Activated CD4-positive, alpha-beta T cell treated with anti-CD3 and anti-CD28 coated beads, Interleukin-2, Interleukin-6, amounts not matched to agents 100 ng/mL and 50 ng/mL, durations not matched to agents 16 hours and 8 hours (primary cell): ENCODE measurements at regions not wholly inside any gene's neighbourhood (a gene's known extent, or its start where the extent isn't known, plus 50 kb on each side); places are given as distances from the start of the nearest gene placed in this dataset.
"Not testable (repeated sequence)": the region's sequence is repeated elsewhere in the genome, so short reads cannot be mapped to it uniquely, and the experiment has no call there.

Experiments
- DNase-seq: peaks from one replicate; pipeline ENCODE4 v3.0.0-alpha.2; 2020

DNA sequence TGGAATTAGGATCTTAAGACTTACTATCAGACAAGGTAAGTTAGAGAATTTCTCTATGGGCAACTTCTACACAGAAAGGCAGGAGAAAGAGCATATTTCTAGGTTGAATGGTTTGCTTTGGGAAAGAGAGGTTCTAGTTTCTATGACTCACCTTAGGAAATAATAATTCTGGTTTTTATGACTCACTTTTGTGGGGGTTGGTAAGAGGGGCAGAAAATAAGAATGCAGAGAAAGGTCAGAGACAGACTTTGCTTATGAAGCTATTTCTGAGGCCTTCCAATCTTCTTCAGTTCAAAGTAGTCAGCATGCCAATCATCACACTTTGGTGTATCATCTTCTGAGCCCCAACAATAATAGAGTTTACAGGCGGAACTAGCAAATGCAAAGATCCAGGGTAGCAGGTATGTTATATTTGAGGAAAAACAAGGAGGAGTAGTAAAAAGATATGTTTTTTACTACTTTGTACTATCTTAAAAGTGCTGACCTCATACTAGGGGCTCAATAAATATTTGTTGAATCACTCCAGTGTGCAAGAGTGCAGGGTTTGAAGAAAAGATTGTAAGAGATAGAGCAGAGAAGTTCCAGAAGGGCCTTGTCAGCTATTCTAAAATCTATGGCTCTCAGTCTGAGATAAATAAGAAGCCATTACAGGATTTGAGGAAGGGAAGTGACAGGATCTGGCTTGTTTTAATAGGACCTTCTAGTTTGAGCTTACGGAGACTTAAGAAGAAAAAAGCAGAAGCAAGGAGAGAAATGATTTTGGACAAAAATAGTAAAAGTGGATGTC is 56.7 kb upstream of the LRFN5 start:
- DNase-seq, result no peak

DNA sequence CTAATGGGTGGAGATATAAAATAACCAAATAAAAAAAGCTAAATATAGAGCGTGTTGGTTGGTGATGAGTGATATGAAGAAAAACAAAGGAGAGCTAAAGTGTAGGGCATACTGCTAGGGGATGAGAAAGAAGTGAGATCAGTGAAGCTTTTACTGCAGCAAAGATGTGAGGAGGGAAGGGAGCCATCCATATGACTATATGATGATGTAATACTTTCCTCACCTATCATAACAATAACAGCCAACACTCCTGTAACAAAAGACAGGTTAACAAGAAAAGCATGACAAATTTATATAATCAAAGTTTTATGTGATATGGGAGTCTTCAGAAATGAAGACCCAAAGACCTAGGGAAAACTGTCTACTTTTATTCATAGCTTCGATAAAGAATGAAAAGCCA is 57.4 kb upstream of the LRFN5 start:
- DNase-seq, result no peak

DNA sequence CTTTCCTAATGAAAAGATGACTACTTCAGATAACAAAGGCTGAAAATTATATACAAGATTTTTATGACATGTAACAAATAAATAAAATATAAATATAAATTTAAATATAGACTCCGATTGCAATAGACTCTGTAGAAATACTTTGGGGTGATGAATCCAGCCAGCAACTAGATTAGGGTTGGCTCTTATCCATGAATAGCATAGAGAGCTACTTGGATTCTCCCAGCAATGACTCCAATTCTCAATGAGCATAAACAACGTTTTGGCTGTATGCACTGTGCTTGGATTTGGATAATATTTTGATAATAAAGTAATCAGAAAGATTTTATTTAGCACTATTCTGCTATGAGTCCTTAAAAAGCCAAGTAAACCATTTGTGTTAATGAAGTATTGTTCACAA is 58.0 kb upstream of the LRFN5 start:
- no peak for DNase-seq

DNA sequence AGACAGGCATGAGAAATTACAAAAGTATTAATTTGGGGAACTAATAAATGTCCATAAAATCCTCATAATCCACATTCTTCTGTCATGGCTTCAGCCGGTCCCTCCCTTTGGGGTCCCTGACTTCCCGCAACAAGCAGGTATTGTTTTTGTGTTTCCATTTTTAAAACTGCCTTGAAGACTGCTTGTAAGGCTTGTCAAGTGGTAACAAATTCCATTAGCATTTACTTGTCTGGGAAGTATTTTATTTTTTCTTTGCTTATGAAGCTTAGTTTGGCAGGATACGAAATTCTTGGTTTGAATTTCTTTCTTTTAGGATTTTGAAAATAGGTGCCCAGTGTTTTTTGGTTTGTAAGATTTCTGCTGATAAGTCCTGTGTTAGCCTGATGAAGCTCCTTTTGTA is 65.3 kb upstream of the LRFN5 start:
- no peak for DNase-seq

DNA sequence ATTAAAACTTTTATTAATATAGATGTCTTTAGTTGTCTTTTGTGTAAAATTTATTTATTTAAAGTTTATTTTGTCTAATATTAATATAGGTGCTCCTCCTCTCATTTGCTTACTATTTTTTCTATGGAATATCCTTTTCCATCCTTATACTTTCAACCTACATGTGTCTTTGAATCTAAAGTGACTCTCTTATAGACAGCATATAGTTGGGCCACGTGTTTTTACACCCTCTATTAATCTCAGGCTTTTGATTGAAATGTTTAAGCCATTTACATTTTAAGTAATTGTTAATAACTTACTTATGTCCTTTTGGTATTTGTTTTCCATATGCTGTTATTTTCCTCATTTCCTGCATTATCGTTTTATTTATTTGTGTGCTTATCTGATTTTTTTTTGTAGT is 74.4 kb upstream of the LRFN5 start:
- no peak for DNase-seq

DNA sequence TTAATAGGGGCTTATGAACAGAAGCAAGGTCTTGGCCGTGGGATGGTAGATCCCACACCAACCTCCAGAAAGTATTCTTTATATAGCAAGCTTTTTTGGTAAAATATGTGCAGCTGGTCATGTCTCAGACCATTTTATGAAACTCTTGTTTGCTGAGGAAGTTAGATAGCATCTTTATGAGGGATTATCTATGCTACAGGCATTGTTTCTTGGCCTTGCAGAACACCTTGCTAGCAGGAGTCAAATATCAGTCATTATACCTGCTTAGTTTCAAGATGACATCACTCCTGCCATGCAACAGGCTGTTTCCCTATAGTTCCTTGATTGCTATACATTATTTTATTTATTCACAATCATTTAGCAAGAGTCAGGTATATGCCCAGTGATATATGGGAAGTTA is 84.8 kb upstream of the LRFN5 start:
- no peak for DNase-seq

DNA sequence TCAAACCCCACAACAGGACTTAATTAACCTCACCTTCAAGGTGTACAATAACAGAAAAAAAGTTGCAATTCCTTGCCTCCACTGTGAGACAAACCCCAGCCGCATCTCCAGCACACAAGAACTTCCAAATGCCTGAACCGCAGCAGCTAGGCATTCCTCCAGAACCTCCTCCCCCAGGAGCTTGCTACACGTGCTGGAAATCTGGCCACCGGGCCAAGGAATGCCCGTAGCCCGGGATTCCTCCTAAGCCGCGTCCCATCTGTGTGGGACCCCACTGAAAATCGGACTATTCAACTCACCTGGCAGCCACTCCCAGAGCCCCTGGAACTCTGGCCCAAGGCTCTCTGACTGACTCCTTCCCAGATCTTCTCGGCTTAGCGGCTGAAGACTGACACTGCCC is 88.6 kb upstream of the LRFN5 start:
- DNase-seq, result not testable (repeated sequence)

DNA sequence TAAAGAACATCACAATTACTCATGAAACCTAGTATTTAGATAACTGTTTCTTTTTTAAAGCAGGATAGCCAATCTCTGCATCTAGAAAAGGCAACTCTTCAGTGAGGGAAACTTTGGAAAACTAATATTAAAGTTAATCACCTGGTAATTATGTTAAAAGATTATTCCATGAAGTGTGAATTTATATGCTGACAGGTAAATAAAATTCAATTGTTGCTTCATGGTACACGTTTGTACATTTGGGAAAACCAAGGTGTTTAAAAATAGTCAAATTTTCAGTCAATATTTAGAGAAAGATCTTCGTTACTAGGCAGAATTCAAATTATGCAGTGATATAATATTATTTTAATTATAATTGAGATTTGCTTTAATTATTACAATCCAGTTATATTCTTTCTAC is 100.1 kb upstream of the LRFN5 start:
- no peak for DNase-seq

DNA sequence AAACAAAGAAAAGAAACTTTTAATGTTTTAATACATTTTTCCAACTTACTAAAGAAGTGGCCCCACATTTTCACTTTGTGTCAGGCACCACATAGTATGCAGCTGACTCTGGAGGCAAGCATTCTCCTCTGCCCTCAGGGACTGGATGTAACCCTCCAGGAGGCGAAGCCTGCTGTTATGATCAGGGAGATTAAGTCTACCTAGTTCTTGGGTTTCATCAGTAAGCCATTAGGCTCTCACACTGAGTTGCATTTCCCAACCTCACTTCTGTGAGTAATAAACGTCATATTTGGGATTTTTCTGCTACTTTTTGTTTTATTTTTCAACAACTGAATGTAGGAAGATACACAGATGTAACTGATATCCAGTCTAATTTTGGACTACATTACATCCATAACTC is 101.2 kb upstream of the LRFN5 start:
- DNase-seq, result no peak

DNA sequence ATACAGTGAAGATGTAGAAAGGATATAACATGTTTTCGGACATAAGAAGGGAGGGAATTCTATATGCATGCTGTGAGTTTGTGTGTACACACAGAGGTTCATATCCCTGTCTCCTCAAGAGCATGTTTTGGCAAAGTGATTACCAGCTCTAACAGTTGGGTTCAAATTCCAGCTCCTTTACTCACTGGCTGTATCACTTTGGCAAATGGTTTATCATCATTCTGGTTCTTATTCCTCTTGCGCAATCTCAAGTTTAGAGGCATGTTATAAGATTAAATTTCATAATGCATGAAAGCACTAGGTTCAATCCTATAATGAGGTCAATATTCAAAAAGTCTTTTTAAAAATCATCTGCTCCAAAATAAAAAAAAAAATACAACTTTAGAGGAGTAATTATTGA is 107.7 kb upstream of the LRFN5 start:
- DNase-seq, result no peak

DNA sequence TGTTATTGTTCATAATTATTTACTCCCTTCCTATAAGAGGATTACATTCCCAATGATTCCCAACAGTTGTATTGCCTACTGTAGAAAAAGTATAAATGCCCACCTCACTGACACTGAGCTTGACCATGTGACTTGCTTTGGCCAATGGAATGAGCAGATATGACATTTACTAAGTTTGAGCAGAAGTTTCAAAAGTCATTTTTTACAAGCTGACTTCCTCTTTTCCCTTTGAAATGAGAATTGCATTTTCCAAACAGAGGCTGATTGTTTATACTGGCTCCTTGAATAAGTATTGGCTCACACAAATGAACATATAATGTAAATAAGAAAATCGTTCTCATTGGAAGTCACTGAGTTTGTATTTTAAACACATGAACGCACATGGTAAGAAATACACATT is 116.4 kb upstream of the LRFN5 start:
- no peak for DNase-seq

DNA sequence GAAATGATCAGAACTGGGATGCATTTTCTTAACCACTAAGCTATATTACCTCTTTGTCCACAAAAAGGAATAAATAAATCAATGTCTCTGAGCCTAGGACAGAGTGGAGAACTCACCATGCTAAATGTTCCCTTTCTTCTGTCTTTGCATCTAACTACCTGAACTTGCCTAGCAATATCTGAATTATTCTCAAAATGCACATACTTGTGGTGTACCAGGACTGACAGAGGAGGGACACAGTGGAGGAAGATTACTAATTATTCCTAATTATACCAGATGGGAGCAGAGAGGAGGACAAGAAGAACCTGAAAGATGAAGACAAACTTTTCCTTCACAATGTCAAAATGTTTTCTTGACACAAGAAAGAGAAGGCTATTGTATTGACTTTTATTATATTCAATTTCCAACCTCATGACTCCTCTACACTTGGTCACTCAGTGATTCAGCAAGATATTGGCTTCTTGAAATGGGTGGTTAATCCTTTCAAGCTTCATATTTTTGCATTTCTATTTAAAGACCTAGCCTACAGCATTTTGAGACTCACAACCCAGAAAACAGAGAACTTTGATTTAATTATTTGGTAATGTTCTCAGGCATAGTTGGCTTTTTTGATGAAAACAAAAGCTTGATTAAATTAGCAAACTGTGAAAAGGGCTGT is 117.2 kb upstream of the LRFN5 start:
- no peak for DNase-seq

DNA sequence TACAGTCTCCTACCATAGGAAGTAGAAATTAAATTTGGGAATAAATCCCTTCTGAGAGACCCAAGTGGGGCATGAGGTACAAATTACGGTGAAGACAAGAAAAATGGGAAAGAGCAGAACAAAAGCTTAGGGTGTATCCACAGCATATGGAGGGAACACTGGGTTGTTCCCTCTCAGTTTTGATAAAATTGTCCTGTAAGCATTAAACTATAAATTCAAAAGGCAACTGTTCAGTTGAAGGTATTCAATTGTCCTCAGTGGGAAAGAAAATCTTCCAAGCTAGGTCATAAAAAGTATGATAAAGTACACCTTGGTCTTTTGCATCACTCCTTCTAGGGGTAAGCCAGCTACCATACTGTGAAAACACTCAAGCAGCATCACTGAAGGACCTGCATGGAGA is 118.3 kb upstream of the LRFN5 start:
- DNase-seq, result no peak

DNA sequence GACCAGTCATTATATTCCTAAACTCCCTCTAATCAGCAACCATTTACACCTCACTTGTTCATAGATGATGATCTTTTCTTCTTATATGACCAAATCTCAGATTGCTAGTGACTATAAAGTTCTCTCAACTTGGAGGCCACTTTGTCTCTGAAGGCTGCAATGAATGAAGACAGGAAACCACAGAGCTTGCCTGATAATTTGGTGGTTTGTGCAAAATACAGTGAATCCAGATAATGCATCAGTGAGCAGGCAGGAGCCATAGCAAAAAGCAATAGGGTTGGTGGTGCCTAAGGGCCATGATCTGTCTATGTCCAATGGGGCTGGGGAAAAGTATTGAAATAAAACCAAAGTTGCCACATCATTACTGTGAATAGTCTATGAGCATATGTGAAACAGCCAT is 123.8 kb upstream of the LRFN5 start:
- no peak for DNase-seq

DNA sequence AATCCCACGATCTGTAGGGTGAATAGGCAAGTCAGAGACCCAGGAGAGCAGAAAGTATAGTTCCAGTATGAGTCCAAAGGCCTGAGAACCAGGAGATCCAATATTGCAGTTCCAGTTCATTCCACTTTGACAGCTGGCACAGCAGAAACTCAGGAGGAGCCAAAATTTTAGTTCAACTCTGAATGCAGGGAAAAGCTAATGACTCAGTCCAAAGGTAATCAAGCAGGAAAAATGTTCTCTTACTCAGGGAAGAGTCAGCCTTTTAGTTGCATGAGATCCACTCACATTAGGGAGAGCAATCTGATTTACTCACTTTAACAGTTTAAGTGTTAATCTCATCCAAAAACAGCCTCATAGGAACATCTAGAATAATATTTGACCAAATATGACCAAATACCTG is 130.2 kb upstream of the LRFN5 start:
- no peak for DNase-seq

DNA sequence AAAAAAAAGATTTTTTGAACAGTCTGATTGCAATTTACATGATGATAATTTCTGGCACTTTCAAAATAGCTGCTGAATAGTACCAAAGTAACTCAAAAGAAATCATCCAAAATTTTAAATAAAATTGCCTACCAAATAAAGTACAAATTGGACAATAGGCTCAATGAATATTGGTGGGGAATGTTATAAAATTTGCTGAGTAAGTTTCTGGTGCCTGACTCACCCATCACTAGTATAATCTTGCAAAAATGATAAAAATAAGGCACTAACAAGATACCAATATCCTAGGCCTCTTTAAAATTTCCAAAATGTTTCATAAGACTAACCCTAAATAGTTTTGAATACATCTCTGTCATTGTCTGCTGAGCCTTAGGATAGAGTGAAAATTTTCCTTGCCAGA is 145.3 kb upstream of the LRFN5 start:
- DNase-seq, result no peak

DNA sequence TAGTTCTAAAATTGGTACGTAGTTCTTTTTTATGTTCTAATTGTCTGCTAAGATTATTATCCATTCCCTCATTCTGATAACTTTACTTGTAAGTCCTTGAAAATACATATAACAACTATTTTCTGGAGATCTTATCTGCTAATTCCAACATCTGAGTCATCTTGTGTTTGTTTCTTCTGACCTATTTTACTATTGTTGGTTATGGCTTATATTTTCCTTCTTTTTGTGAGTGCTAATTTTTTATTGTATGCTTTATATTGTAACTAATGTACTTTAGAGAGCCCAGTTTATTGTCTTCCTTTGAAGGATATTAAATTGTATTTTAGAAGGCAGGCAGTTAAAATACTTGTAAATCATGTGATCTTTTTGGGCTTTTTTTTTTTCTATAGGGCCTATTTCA is 149.3 kb upstream of the LRFN5 start:
- no peak for DNase-seq

DNA sequence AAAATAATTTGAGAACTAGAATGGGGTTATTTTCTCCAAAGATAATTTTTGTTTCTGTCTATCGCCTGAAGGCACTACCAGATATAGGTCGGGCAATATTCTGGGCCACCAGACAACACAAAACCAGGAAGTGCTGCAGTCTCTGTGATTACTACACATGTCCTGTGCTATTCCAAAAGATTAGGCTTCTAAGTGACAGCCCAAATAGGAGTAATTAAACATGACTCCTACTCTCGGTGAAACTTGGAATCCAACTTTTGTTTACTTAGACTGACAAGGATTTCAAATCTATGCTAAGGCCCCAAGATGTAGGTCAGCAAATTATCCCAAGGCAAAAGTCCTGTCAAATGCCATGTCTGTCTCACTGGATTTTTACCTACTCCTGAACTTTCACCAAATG is 157.6 kb upstream of the LRFN5 start:
- no peak for DNase-seq

DNA sequence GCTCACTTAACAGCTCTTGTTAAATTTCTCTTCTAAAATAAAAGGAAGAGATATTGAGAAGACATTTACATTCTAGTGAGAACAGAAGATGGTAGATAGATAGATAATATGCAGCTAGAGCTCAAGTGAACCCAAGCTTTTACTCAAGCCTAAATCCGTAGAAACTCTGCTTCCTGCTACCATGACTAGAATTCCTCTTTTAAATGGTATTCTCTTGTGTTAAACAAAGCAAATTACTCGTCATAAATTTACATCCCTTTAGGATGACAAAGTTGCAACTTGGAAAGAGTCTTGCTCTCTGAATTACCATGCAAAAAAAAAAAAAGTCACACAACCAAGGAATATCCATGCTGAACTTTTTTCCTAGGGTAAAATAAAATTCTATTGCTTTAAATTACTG is 160.7 kb upstream of the LRFN5 start:
- DNase-seq, result no peak

DNA sequence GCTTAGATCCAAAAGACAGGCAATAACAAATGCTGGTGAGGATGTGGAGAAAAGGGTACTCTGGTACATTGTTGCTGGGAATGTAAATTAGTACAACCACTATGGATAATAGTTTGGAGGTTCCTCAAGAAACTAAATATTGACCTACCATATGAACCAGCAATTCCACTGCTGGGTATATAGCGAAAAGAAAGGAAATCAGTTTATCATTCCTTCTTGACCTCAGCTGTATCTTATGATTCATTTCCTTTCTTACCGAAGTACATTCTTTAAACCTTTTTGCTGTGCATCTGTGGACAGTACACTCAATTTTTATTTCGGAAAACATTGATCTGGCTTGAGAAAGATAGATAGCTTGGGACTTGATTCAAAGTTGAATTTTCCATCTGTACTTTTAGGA is 183.2 kb upstream of the LRFN5 start:
- no peak for DNase-seq

DNA sequence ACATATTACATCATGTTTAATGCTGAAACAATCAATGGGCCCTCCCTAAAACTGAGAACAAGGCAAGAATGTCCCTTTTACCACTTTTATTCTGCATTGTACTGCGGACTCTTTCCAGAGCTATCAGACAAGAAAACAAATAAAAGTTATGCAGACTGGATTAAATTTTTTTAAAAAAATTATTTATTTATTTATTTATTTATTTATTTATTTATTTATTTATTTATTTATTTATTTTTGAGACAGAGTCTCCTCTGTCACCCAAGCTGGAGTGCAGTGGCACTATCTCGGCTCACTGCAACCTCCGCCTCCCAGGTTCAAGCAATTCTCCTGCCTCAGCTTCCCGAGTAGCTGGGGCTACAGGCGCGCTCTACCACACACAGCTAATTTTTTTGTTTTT is 185.4 kb upstream of the LRFN5 start:
- DNase-seq, result not testable (repeated sequence)

DNA sequence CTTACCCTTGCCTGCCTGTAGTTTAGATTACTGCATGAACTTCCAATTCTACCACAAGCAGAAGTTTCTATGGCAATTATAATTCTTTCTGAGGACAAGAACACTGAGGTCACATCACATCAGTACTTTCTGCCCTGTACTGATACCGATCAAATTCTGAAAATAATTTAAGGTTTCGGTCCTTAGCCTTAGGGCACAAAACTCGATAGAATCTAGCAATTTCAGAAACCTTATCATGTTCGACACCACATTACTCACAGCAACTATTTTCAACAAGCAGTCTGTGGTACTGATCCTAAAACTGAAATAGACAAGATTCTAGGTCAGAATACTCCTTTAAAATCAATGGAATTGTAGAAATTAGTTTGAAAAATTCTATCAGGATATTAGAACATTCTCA is 187.0 kb upstream of the LRFN5 start:
- no peak for DNase-seq

DNA sequence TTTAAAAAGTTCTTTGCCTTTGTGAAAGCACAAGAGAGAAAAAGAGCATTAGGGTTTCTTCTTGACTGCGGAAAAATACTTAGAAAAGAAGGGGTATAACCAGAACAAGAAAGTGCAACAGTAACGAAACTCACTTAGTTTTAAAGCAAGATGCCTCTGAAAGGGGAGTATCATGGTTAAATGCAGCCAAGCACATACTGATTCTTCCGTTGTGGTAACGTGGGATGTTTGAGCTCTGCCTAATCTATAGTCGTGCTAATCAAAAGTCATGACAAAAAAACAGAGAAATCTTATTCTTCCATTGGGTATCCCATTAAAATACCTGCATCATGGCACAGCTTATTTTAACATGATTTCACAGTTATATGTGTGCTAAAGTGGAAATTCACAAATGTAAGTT is 187.8 kb upstream of the LRFN5 start:
- no peak for DNase-seq

DNA sequence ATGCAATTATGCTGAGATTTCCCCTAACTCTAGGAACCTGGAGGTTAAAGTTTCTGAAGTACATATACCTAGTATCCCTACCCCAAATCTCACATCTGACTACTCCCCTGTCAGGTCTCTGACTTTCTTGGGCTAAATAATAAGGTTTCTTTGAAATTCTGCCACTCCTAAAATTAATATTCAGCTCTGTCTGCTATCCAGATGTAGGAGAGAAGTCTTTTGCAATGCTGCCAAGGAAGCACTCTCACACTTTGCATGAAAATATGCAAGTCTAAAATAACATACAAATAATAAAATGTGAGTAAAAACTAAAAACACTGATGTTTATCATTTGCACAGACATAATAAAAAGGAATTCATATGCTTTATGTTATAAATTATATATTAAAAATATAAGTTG is 196.9 kb upstream of the LRFN5 start:
- DNase-seq, result no peak

DNA sequence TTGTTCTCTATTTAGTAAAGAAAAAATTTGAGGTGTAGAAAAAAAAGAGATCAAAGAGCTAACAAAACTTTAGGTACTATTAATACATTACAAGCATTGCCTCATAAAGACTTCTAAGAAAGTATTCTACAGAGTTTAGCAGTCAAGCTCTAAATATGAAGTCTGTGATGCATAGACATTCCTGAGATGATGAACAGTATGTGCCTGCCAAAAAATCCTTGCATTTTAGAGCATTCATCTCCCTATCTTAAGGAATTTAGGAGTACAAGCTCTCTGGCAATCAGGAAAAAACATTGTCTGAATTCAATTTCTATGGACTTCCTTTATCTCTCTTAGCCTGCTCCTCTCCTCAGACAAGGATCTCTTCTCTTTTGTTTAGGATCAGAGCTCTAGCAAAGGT is 202.6 kb upstream of the LRFN5 start:
- DNase-seq, result no peak
